ENCODE measurements at regions not wholly inside any gene's neighbourhood (a gene's known extent, or its start where the extent isn't known, plus 50 kb on each side); places are given as distances from the start of the nearest gene placed in this dataset.

DNA sequence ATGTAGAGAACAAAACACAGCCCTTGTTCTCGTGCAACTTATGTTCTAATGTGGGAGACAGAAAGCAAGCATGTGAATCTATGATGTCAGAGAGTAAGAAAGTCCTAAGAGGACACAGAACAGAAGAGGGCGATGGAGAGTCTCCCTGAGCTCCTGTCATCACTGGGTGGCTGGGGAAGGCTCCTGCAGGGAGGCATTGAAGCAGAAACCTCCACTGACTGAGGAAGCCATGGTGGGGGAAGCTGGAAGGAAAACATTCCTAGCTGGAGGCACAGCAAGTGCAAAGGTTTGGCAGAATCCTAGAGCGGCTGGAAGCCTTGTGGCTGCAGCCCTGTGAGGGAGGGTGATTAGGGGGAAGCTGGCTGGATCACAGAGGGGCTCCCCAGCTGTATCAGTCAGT is 248.0 kb downstream of the CDH26 start:
- Histone ChIP-seq H3K4me3 (ENCODE audit: low read length in 2 of 2) (no peak overlapping the region), H3K9me3 (ENCODE audit: control insufficient read depth in 2 of 2, insufficient read depth in 1 of 2, low read length in 1 of 2) (no peaks in the 10 kb centered on the region), H3K27ac (ENCODE audit: low read depth in 1 of 2, low read length in 1 of 2) (no peak overlapping the region), H3K4me1 (ENCODE audit: control insufficient read depth in 2 of 2, insufficient read depth in 2 of 2, low read length in 2 of 2) (peaks cover 0 to 9% of the 10 kb centered on the region in 2 donors), H3K27me3 (ENCODE audit: control insufficient read depth in 2 of 2, insufficient read depth in 1 of 2, low read length in 1 of 2) (no peaks in the 10 kb centered on the region), H3K36me3 (ENCODE audit: control insufficient read depth in 2 of 2, insufficient read depth in 2 of 2, low read length in 1 of 2) (no peaks in the 10 kb centered on the region)
- 68% methylated on average over 3 of the region's 3 CpGs for WGBS
- DNase-seq (ENCODE audit: low read depth in 6 of 9, low spot score in 9 of 9) = peak in 7 of 9 donors; percentile 45 to 77 (median 58)

DNA sequence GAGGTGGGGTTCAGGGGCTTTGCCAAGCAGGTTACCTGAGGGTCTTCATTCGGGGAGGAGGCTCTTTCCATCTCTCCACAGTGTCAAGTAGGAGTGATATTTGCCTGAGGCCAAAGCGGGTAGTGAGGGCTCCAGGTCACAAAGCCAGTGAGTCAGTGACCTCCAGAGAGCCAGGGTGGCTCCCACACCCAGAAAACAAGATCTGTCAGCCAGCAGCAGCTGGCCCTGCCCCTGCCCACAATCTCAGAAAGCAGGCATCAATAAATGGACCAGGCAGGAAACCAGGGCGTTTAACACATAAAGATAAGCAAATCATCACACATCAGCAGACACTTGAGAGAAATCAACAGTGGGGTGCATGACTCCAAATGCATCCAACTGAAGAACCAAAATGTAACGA is 250.8 kb downstream of the CDH26 start:
- WGBS = 55% methylated on average over 4 of the region's 4 CpGs
- no peak overlapping the region for H3K27ac ChIP-seq (ENCODE audit: low read depth in 1 of 2, low read length in 1 of 2)
- H3K4me3 ChIP-seq (ENCODE audit: low read length in 2 of 2) = no peak overlapping the region
- no peaks in the 10 kb centered on the region for H3K9me3 ChIP-seq (ENCODE audit: control insufficient read depth in 2 of 2, insufficient read depth in 1 of 2, low read length in 1 of 2)
- H3K4me1 ChIP-seq (ENCODE audit: control insufficient read depth in 2 of 2, insufficient read depth in 2 of 2, low read length in 2 of 2) = peaks cover 13 to 33% of the 10 kb centered on the region in 2 donors
- no peaks in the 10 kb centered on the region for H3K36me3 ChIP-seq (ENCODE audit: control insufficient read depth in 2 of 2, insufficient read depth in 2 of 2, low read length in 1 of 2)
- no peaks in the 10 kb centered on the region for H3K27me3 ChIP-seq (ENCODE audit: control insufficient read depth in 2 of 2, insufficient read depth in 1 of 2, low read length in 1 of 2)
- no peak for DNase-seq (ENCODE audit: low read depth in 6 of 9, low spot score in 9 of 9)

DNA sequence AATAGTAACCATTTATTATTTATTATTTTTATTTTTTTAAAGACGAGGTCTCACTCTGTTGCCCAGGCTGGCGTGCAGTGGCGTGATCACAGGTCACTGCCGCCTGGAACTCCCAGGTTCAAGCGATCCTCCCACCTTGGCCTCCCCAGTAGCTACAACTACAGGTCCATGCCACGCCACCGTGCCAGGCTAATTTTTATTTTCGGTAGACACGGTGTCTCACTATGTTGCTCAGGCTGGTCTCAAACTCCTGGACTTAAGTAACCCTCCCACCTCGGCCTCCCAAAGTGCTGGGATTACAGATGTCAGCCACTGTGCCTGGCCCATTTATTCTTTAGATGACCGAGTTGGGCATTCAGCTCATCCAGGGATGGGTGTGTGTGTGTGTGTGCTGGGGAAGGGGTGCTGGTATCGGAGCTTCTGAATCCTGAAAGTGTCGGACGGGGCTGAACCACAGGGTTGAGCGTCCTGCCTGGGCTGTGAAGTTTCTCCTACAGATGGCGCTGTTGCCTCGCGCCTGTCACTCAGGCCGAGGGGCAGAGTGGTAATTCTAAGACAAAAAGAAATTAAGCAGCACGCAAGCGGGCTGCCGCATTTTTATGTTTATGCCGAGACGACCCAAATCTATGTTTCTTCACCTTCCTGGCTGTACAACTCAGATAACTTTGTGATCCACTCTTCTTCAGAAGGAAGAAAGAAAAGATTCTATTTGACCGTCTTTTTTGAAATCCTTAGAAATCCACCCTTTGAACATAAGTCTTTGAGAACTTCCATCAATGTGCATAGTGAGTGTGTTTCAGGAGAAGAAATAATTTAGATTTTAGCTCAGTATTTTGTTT is 252.8 kb downstream of the CDH26 start:
- H3K4me1 ChIP-seq (ENCODE audit: control insufficient read depth in 2 of 2, insufficient read depth in 2 of 2, low read length in 2 of 2) = peaks cover 21 to 51% of the 10 kb centered on the region in 2 donors
- 45% methylated on average over 25 of the region's 25 CpGs for WGBS
- DNase-seq (ENCODE audit: low read depth in 6 of 9, low spot score in 9 of 9) = peak; percentile 65 to 89 (median 81)
- no peaks in the 10 kb centered on the region for H3K9me3 ChIP-seq (ENCODE audit: control insufficient read depth in 2 of 2, insufficient read depth in 1 of 2, low read length in 1 of 2)
- no peak overlapping the region for H3K27ac ChIP-seq (ENCODE audit: low read depth in 1 of 2, low read length in 1 of 2)
- H3K36me3 ChIP-seq (ENCODE audit: control insufficient read depth in 2 of 2, insufficient read depth in 2 of 2, low read length in 1 of 2) = no peaks in the 10 kb centered on the region
- H3K27me3 ChIP-seq (ENCODE audit: control insufficient read depth in 2 of 2, insufficient read depth in 1 of 2, low read length in 1 of 2) = no peaks in the 10 kb centered on the region
- H3K4me3 ChIP-seq (ENCODE audit: low read length in 2 of 2) = no peak overlapping the region

DNA sequence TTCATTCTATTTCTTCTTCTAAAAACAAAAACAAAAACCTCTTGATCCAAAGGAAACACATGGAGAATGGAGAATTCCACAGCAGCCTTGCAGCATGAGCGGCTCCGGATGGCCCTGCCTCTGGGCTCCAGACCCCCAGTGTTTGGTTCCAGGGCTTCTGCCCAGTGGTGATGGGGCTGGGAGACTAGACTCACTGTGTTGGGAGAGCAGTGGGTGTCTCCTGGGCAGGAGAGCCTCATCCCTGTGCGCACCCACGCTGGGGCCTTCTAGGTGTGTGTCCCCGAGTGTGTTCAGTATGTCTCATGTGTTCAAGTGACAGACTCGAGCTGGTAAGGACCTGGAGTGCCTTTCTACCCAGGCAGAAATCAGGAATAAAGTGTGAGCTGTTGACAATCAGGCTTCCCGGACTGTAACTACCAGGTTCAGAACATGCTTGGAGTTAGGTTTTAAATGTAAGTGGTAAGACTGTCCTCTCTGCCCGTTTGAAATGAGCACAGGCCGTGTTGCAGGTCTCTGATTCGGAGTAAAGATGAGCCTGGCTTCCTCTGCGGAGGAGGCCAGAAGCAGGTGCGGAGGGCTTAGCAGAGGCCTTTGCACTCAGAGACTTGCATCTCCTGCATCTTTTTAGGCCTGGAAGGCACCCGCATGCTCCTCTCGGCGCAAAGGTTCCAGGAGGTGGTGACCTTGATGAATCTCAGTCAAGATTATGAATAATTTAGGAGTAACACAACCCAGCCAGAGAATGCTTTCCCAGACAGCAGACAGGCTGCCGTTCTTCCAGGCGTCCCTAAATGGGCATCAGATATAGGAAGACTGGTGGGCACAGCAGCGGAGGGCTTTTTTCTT is 253.6 kb downstream of the CDH26 start:
- no peaks in the 10 kb centered on the region for H3K27me3 ChIP-seq (ENCODE audit: control insufficient read depth in 2 of 2, insufficient read depth in 1 of 2, low read length in 1 of 2)
- 94% methylated on average over 18 of the region's 18 CpGs for WGBS
- H3K36me3 ChIP-seq (ENCODE audit: control insufficient read depth in 2 of 2, insufficient read depth in 2 of 2, low read length in 1 of 2) = no peaks in the 10 kb centered on the region
- peak overlapping the region in 1 of 2 donors; percentile 63 for H3K27ac ChIP-seq (ENCODE audit: low read depth in 1 of 2, low read length in 1 of 2)
- no peaks in the 10 kb centered on the region for H3K9me3 ChIP-seq (ENCODE audit: control insufficient read depth in 2 of 2, insufficient read depth in 1 of 2, low read length in 1 of 2)
- no peak overlapping the region for H3K4me3 ChIP-seq (ENCODE audit: low read length in 2 of 2)
- DNase-seq (ENCODE audit: low read depth in 6 of 9, low spot score in 9 of 9) = peak in 1 of 9 donors; percentile 33
- H3K4me1 ChIP-seq (ENCODE audit: control insufficient read depth in 2 of 2, insufficient read depth in 2 of 2, low read length in 2 of 2) = peaks cover 21 to 48% of the 10 kb centered on the region in 2 donors

DNA sequence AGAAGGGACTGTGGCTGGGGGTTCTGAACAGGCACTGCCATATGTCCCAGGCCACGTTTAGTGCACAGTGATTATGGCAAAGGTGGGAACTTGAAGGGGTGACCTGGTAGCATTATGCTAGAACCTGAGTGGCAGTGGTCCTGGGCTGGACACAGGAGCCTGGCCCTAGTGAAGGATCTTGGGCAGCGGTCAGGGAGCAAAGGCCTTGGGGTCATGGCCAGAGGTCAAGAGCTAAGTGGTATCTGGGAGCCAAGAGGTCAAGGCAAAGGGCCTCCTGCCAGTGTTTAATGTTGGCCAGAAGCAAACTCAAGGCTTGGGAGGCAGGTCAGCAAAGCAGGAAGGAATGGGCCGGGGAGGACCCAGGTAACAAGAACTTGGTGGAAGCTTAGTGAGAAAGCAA is 254.5 kb downstream of the CDH26 start:
- Histone ChIP-seq H3K4me3 (ENCODE audit: low read length in 2 of 2) (no peak overlapping the region), H3K9me3 (ENCODE audit: control insufficient read depth in 2 of 2, insufficient read depth in 1 of 2, low read length in 1 of 2) (no peaks in the 10 kb centered on the region), H3K36me3 (ENCODE audit: control insufficient read depth in 2 of 2, insufficient read depth in 2 of 2, low read length in 1 of 2) (no peaks in the 10 kb centered on the region), H3K4me1 (ENCODE audit: control insufficient read depth in 2 of 2, insufficient read depth in 2 of 2, low read length in 2 of 2) (peaks cover 21 to 48% of the 10 kb centered on the region in 2 donors), H3K27me3 (ENCODE audit: control insufficient read depth in 2 of 2, insufficient read depth in 1 of 2, low read length in 1 of 2) (no peaks in the 10 kb centered on the region), H3K27ac (ENCODE audit: low read depth in 1 of 2, low read length in 1 of 2) (peak overlapping the region in 1 of 2 donors; percentile 32)
- no peak for DNase-seq (ENCODE audit: low read depth in 6 of 9, low spot score in 9 of 9)
- WGBS = 94% methylated on average over 3 of the region's 3 CpGs

DNA sequence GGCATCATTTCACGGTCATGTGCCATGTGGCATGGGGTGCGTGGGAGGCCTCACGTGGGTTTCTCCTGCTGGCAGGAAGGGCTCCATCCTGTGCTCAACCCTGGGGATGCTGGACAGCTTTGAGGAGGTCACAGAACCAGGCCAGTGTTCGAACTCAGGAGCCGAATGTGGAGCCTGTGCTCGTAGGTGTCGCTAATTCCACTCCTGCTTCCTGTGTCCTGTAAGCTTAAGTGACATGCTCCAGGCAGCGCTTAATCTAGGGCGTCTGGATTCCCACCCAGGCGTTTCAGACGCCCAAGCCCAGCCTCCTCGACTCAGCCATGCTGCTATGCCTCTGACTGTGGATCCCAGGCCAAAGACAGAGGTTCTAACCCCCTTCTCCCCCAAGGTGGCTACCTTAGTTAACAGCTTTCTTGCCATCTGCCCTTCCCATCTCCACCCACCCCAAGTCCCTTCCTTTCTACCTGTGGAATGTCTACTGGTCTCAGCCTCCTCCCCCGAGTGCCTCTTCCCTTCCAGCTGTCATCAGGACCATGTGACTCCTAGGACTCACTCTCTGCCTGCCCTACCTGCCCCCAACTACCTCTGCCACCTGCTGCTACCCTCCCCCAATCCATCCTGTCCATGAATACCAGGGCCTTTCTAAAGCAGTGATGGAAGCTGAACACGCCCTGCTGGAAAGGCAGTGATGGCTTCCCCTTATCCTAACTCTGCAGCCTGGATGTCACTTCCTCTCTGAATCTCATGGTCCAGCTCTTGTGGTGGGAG is 255.1 kb downstream of the CDH26 start:
- Histone ChIP-seq H3K9me3 (ENCODE audit: control insufficient read depth in 2 of 2, insufficient read depth in 1 of 2, low read length in 1 of 2) (no peaks in the 10 kb centered on the region), H3K27me3 (ENCODE audit: control insufficient read depth in 2 of 2, insufficient read depth in 1 of 2, low read length in 1 of 2) (no peaks in the 10 kb centered on the region), H3K4me3 (ENCODE audit: low read length in 2 of 2) (no peak overlapping the region), H3K36me3 (ENCODE audit: control insufficient read depth in 2 of 2, insufficient read depth in 2 of 2, low read length in 1 of 2) (no peaks in the 10 kb centered on the region), H3K27ac (ENCODE audit: low read depth in 1 of 2, low read length in 1 of 2) (peak overlapping the region in 1 of 2 donors; percentile 17), H3K4me1 (ENCODE audit: control insufficient read depth in 2 of 2, insufficient read depth in 2 of 2, low read length in 2 of 2) (peaks cover 21 to 48% of the 10 kb centered on the region in 2 donors)
- DNase-seq (ENCODE audit: low read depth in 6 of 9, low spot score in 9 of 9) = peak in 1 of 9 donors; percentile 37
- 93% methylated on average over 14 of the region's 14 CpGs for WGBS

DNA sequence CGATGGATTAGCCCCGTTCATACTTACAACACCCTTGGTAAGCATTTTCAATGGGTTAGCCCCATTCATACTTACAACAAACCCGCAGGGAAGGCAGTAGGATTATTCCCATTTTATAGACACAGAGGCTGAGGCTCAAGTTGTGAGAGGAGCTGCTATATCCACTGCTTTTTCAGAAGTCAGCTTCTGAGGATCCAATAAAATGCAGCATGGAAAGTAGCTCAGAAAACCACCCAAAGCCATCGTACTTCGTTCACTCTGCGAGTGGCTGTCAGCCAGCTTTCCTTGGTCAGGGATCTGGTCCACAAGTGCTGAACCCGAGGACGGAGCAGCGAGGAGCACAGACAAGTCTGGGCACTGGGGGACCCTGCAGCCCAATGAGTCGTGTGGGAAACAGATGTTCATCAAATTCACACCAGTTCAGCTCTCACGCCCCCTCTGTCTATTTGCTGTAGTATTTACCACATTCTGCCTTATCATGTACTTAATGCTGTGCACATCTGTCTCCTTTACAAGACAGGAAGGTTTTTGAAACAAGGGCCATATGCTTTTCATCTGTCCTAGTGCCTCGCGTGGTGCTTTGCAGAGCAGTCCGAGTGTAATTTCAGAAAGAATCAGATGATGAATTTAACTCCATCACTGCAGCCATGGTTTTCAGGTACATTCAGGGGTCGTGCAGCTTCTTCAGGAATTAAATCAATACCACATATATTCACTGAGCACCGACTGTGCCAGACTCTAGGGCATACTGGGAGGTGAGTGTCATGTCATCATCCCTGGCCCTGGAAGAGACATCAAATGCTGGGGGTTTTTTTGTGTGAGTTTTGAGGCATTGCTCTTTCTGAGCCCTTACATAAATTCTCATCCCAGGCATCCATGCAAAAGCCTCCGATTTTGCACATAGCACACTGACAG is 256.9 kb downstream of the CDH26 start:
- Histone ChIP-seq H3K36me3 (ENCODE audit: control insufficient read depth in 2 of 2, insufficient read depth in 2 of 2, low read length in 1 of 2) (no peaks in the 10 kb centered on the region), H3K9me3 (ENCODE audit: control insufficient read depth in 2 of 2, insufficient read depth in 1 of 2, low read length in 1 of 2) (no peaks in the 10 kb centered on the region), H3K4me1 (ENCODE audit: control insufficient read depth in 2 of 2, insufficient read depth in 2 of 2, low read length in 2 of 2) (peaks cover 21 to 48% of the 10 kb centered on the region in 2 donors), H3K4me3 (ENCODE audit: low read length in 2 of 2) (peak overlapping the region in 1 of 2 donors; percentile 19), H3K27ac (ENCODE audit: low read depth in 1 of 2, low read length in 1 of 2) (no peak overlapping the region), H3K27me3 (ENCODE audit: control insufficient read depth in 2 of 2, insufficient read depth in 1 of 2, low read length in 1 of 2) (no peaks in the 10 kb centered on the region)
- peak in 1 of 9 donors; percentile 42 for DNase-seq (ENCODE audit: low read depth in 6 of 9, low spot score in 9 of 9)
- 65% methylated on average over 17 of the region's 17 CpGs for WGBS

Data from thymus (tissue), 11 donors.